GM19043 (cell line): ENCODE measurements at regions not wholly inside any gene's neighbourhood (a gene's known extent, or its start where the extent isn't known, plus 50 kb on each side); places are given as distances from the start of the nearest gene placed in this dataset.

Source experiments
- ATAC-seq: cut with Tn5 transposase; IDR thresholded peaks from one replicate; pipeline ENCODE4 v1.9.1; 2021; ENCODE audit warnings: low read depth; ENCODE audit not compliant: unreplicated experiment

DNA sequence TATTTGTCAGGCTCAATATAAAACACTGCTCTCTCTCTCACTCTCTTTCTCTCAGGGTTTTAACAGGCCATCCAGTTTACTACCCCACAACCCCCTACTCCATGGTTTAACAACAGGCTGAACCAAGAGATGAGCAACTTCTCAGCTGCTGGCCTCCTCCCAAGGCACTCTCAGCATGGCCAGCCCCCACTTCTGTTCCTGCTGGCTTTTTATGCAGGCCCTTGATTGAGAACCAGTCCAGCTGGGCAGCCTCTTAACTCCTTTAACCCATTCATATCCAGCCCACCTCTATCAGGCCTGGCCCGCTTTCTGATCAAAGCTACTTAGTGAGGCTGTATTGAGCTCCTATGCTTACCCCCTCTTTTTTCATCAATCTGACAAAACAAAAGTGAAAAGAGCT is 346.8 kb upstream of the POU3F2 start:
- no peak for ATAC-seq

- no peak for ATAC-seq
Observed at GRCh38 chr6:98498144-98498775, 336.1 kb upstream of the POU3F2 start.

DNA sequence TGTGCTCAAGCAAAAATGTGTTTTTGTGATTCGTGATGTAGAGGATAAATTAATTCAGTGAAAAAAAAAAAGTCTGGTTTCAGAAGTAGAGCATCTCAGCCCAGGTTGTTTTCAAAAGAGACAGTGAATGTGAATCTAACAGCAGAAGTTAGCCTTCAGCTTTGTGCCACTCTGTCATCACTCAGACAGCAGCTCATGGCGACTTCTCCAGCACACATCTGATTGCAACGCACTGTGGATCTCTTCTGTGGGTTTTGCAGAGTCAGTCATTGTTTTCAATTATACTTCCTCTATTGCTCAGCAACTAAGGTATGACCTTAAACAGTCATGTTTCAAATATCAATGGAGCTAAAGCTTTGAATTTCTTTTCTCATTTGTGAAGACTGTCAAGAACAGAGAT is 335.5 kb upstream of the POU3F2 start:
- ATAC-seq, result no peak

DNA sequence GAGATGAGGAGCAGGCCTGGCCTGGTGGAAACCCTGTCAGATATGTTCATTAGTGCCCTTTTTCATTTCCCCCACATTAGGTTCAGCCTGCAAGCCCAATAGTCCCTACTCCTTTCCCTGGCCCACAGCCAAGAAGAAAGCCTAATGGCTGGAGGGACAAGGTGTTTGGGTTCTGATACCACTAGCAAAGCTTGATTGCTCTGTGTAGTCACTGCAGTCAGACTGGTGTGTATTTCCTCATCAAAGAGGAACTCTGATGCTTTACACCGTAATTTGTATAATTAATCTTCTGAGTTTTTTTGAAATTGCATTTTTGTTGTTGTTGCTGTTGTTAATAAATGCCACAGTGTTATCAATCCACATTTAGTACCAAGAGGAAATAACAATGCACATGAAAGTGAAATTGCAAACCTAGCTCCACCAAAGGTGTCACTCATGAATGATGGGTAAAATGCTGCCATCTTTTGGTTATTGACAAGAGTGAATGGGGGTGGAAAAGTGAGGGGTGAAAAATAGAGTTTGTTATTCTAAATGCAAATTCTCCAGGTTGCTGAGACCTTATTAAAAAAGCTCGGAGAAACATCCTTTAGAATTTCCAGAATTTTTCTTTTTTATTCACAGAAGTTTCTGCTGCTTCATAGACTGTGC is 320.2 kb upstream of the POU3F2 start:
- ATAC-seq, result peak; percentile 57

GRCh38 chr6:98514796-98515195 is 319.6 kb upstream of the POU3F2 start:
- ATAC-seq, result no peak

- ATAC-seq, result no peak
Observed at GRCh38 chr6:98516206-98516605, 318.2 kb upstream of the POU3F2 start.

DNA sequence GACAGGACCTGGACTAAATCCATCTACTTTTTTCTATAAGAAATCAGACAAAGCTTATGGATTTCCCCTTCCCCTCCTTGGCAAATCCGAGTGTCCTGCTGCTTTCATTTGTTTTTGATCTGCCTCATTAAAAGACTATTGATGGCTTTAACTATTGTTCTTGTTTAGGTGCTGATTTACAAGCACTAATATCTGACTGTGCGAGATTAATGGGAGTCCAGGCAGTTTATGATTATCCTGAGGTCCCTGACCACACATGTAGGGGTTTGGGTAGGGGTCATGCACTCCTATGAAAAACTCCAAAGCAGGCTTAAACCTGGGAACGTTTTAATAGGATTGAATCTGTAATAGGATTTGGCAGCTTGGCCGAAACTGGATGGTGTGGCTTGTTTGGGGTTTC is 317.5 kb upstream of the POU3F2 start:
- ATAC-seq, result no peak

DNA sequence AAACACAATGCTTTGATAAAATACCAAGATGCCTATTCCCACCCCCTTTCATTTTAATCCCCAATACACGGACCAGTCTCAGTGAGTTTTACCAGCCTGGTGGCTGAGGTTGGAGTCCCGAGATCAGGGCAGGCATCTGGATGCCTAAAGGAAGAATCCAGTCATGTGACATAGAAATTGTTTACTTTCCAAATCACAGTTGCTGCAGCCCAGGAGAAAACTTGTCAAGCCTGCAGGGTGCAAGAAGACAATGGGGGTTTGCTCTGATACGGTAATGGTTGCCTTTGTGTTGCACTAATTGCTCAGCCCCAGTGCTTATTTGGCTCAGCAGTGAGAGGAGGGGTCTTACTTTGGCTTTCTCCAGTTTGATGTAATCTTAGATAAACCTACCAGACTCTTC is 308.5 kb upstream of the POU3F2 start:
- no peak for ATAC-seq

DNA sequence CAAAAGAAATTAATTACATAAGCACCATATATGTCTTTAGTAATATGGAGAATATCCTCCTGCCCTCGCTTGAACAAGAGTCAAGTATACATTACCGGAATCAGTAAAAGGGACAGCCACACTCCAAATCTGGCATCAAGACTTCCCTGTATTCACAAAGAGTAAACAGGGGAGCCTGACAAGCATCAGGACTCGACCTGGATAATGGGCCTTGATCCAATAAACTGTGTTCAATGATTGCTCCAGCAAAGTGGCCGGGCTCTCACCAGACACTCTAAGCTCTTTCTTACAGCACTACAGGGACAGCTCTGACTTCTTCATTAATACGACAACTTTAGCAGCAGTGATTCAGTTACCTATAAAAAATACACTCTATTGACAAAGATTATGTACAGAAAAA is 307.9 kb upstream of the POU3F2 start:
- no peak for ATAC-seq

- no peak for ATAC-seq
Observed at GRCh38 chr6:98529364-98529763, 305.0 kb upstream of the POU3F2 start.

- ATAC-seq, result no peak
Observed at GRCh38 chr6:98530732-98531131, 303.6 kb upstream of the POU3F2 start.

DNA sequence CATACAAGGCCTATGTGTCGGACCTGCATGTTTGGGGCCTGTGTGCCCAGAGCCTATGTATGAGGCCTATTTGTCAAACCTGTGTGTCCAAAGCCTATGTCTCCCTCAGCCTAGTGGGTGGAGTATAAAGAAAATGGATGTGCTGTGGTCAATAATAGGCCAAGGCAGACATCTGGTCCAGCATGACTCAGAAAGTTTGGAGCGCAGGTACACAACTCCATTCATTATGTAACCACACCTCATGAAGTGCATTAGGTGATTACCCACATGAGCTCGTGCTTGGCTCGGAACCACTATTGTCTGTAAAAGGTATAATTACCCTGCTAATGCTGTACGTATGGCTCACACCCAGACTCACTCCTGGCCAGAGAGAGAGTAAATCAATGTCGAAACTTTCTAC is 302.4 kb upstream of the POU3F2 start:
- ATAC-seq, result no peak

DNA sequence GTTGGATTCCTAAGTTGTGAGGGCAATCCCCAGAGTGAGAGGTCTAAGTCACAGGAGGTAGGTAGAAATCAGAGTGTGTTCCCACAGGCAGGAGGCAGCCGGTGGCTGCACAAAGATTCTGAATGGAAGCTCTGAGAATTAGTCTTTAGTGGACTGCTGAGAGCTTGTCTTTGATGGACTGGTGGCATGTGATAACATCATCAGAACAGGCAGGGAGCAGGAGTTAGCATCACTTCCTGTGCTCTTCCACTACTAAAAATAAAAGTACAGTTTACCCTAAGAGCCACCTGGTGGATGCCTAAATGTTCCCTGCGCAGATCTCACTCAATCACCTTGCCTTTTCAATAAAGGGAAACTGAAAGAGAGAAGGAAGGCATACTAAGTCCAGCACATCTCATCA is 294.6 kb upstream of the POU3F2 start:
- ATAC-seq, result peak; percentile 61

DNA sequence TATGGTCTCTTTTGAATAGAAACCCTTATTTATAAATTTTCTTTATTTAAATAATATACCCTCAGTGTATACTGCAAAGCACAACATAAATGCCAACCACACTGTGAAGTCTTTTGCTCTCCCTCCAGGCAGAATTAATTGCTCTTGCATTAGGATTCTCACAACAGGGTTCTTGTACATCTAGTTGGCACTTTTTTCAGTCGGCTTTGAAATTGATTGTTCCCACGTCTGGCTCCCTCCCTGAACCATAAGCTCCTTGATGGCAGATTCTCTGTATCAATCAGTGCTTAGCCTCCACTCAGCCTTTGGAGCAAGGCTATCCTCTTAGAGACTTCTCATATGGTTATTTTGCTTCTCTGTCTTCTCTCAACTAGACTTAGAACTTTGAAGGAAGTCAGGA is 288.0 kb upstream of the POU3F2 start:
- no peak for ATAC-seq

DNA sequence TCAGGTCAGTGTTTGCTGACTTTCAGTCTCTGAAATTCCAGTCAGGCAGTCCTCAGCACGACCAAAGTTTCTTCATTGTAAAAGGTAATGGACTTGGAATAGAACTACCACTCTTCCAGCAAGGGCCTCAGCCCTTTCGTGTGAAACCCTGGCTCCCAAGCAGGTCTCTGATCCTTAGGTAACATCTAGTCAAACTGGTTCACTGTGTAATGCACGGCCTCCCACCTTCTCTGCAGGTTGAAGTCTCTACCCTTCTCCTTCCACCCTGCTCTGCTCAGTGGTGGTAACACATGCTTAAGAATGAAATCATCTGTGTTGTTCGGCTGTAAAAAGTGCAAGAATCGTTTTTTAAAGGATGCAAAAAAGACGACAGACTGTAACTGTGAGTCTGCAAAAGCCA is 287.2 kb upstream of the POU3F2 start:
- no peak for ATAC-seq

- no peak for ATAC-seq
Observed at GRCh38 chr6:98547634-98548033, 286.7 kb upstream of the POU3F2 start.

DNA sequence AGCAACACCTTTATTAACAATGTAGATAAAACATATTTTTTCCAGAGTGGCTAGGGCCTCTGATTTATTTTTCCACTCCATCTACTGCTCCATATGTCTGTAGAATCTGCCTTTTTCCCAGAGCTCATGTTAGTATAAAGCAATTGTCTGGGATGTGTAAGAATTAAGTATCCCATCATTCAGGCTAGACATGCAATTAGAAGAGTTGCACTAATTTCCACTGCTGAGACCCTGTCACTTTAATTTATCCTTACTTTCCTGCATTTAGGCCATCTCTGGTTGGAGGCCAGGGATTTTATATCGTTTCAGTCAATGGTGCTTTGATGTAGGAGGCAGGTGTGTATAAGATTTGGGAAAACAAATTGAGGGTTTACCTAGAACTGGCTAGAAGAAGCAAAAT is 286.1 kb upstream of the POU3F2 start:
- ATAC-seq, result no peak

DNA sequence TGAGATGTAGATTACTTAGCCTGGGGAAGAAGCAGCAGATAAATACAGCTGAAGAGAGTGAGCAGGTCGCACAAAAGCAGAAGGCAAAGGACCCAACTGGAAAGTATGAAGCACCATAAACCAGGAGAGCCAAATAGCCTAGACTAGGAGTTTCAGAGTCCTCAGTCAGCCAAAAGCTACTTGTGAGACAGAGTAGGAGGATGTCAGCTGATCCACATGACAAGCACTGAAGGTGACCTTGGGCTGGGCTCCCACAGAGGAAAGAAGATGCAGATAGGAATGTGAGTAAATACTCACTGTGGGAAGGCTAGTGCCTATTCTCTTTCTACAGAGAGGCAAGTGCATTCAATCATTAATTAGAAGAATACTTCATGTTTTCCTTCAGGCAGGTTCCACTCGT is 274.0 kb upstream of the POU3F2 start:
- ATAC-seq, result no peak

GRCh38 chr6:98560841-98561240 is 273.5 kb upstream of the POU3F2 start:
- ATAC-seq, result no peak

DNA sequence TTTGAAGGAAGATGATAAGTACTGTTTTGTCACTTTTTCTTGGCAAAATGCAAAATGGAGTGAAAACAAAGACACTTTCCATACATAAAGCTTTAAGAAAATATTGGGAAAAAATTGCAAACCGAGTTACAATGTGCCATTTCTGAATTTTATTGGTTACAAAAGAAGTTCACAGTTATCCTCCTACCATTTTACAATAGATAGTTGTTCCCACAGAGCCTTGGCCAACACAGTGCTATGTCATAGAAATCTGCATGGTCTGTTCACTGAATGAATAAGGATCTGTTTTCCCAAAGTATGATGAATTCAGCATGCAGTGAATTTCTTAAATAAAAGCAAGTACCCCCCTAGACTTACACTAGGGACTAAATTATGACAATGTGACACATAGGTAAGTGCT is 268.2 kb upstream of the POU3F2 start:
- ATAC-seq, result no peak

GRCh38 chr6:98572579-98572978 is 261.8 kb upstream of the POU3F2 start:
- no peak for ATAC-seq

GRCh38 chr6:98574984-98575383 is 259.4 kb upstream of the POU3F2 start:
- no peak for ATAC-seq

- ATAC-seq, result no peak
Observed at GRCh38 chr6:98576791-98577190, 257.6 kb upstream of the POU3F2 start.
